Right lobe of liver (tissue), 4 donors: ENCODE measurements at regions not wholly inside any gene's neighbourhood (a gene's known extent, or its start where the extent isn't known, plus 50 kb on each side); places are given as distances from the start of the nearest gene placed in this dataset.

ENCODE experiments used
- CTCF ChIP-seq, 4 donors: fragments of 200-600 bp in 3 of 4; fragments of 450-650 bp in 1 of 4; IDR thresholded peaks; one replicate each; pipeline versions ENCODE4 v1.5.1 to v1.8.0; 2016 to 2022; ENCODE audit warnings: antibody characterized with exemption in 4 of 4, mild to moderate bottlenecking in 2 of 4
- POLR2A ChIP-seq: fragments of 450-650 bp; IDR thresholded peaks from one replicate; pipeline ENCODE4 v1.6.1; 2017; ENCODE audit warnings: antibody characterized with exemption, mild to moderate bottlenecking
- donor health status: DM: no; HTN: no; CAD: no.
- donor health status: DM: no; HTN: no; CAD: no.
- donor health status: DM: no; HTN: yes; CAD: no.

- TF ChIP-seq CTCF (IDR thresholded peaks at IDR 0.05) = no peak
- TF ChIP-seq POLR2A = no peak
Observed at GRCh38 chr9:115196919-115197318, 79.0 kb upstream of the TNC start.
